ENCODE measurements at regions not wholly inside any gene's neighbourhood (a gene's known extent, or its start where the extent isn't known, plus 50 kb on each side); places are given as distances from the start of the nearest gene placed in this dataset.
"Not testable (repeated sequence)": the region's sequence is repeated elsewhere in the genome, so short reads cannot be mapped to it uniquely, and the experiment has no call there.

DNA sequence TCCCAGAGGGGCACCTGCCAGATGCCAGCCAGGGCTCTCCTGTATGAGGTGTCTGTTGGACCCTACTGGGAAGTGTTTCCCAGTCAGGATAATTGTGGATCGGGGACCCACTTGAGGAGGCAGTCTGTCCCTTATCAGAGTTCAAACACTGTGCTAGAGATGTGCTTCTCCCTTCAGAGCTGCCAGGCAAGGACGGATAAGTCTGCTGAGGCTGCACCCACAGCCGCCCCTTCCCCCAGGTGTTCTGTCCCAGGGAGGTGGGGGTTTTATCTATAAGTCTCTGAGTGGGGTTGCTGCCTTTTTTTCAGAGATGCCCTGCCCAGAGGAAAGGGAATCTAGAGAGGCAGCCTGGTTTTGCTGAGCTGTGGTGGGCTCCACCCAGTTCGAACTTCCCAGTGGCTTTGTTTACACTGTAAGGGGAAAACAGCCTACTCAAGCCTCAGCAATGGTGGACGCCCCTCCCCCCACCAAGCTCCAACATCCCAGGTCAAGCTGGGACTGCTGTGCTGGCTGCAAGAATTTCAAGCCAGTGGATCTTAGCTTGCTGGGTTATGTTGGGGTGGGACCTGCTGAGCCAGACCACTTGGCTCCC, 324.0 kb upstream of the SETBP1 start:
- no peak overlapping the region for H3K27ac ChIP-seq
- TF ChIP-seq ZFX (IDR thresholded peaks at IDR 0.05): no peak
- TF ChIP-seq, protein P1, sequence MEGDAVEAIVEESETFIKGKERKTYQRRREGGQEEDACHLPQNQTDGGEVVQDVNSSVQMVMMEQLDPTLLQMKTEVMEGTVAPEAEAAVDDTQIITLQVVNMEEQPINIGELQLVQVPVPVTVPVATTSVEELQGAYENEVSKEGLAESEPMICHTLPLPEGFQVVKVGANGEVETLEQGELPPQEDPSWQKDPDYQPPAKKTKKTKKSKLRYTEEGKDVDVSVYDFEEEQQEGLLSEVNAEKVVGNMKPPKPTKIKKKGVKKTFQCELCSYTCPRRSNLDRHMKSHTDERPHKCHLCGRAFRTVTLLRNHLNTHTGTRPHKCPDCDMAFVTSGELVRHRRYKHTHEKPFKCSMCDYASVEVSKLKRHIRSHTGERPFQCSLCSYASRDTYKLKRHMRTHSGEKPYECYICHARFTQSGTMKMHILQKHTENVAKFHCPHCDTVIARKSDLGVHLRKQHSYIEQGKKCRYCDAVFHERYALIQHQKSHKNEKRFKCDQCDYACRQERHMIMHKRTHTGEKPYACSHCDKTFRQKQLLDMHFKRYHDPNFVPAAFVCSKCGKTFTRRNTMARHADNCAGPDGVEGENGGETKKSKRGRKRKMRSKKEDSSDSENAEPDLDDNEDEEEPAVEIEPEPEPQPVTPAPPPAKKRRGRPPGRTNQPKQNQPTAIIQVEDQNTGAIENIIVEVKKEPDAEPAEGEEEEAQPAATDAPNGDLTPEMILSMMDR (conservative IDR thresholded peaks at IDR 0.05): no peak

DNA sequence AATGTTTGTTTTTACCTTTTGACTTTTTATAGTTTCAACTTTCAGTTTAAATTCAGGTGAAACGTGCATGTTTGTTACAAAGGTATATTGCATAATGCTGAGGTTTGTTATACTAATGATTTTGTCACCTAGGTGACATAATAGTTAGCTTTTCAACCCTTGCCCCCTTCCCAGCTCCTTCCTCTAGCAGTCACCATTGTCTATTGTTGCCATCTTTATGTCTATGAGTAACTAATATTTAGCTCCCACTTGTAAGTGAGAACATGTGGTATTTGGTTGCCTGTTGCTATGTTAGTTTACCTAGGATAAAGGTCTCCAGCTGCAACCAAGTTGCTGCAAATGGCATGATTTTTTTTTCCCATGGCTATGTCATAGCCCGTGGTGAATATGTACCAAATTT, 322.3 kb upstream of the SETBP1 start:
- no peak for TF ChIP-seq ZFX (IDR thresholded peaks at IDR 0.05)
- TF ChIP-seq, protein P1 (conservative IDR thresholded peaks at IDR 0.05): no peak
- H3K27ac ChIP-seq: no peak overlapping the region

DNA sequence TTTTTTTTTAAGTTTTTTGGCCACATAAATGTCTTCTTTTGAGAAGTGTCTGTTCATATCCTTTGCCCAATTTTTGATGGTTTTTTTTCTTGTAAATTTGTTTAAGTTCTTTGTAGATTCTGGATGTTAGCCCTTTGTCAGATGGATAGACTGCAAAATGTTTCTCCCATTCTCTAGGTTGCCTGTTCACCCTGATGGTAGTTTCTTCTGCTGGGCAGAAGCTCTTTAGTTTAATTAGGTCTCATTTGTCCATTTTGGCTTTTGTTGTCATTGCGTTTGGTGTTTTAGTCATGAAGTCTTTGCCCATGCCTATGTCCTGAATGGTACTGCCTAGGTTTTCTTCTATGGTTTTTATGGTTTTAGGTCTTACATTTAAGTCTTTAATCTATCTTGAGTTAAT, 320.9 kb upstream of the SETBP1 start:
- H3K27ac ChIP-seq: not testable (repeated sequence)

DNA sequence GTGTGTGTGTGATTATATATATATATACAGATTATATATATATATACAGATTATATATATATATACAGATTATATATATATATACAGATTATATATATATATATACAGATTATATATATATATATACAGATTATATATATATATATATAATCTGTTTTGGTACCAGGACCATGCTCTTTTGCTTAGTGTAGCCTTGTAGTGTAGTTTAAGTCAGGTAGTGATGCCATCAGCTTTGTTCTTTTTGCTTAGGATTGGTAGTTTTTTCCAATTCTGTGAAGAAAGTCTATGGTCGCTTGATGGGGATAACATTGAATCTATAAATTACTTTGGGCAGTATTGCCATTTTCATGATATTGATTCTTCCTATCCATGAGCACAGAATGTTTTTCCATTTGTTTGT, 318.5 kb upstream of the SETBP1 start:
- not testable (repeated sequence) for H3K27ac ChIP-seq

DNA sequence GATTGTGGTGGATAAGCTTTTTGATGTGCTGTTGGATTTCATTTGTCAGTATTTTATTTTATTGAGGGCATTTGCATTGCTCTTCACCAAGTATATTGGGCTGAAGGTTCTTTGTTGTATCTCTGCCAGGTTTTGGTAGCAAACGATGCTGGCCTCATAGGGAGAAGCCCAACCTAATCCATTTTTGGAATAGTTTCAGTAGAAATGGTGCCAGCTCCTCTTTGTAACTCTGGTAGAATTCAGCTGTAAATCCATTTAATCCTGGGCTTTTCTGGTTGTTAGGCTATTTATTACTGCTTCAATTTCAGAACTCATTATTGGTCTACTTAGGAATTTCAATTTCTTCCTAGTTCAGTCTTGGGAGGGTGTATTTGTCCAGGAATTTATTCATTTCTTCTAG, 309.8 kb upstream of the SETBP1 start:
- TF ChIP-seq ZFX (IDR thresholded peaks at IDR 0.05): no peak
- TF ChIP-seq, protein P1 (conservative IDR thresholded peaks at IDR 0.05): no peak
- H3K27ac ChIP-seq: no peak overlapping the region

DNA sequence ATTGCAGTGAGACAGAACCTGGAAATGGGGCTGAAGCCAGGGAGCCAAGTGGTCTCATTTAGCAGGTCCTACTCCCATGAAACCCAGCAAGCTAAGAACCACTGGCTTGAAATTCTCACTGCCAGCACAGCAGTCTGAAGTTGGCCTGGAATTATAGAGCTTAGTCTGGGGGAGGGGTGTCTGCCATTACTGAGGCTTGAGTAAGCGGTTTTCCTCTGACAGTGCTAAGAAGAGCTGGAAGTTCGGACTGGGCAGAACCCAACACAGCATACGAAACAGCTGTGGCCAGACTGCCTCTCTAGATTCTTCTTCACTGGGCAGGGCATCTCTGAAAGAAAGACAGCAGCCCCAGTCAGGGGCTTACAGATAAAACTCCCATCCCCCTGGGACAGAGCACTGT, 305.7 kb upstream of the SETBP1 start:
- TF ChIP-seq ZFX (IDR thresholded peaks at IDR 0.05): no peak
- TF ChIP-seq, protein P1 (conservative IDR thresholded peaks at IDR 0.05): no peak
- no peak overlapping the region for H3K27ac ChIP-seq

DNA sequence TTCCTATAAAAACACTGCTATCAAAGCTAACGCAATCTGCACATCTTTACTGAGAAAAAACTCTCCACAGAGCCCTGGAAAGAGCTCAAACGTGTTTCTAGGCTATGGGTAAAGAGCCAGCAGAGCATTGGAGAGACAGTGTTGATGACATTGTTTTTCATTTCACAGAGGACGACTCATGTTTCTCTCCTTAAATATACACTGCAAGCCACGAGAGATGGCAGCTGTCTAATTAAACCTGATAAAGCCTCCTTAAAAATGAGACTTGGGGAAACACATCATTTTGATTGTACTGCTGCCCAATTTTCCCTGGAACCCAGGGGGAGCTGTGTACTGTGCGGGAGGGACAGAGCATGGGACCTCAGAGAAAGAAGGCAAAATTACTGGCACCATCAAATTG, 294.3 kb upstream of the SETBP1 start:
- no peak overlapping the region for H3K27ac ChIP-seq
- TF ChIP-seq ZFX (IDR thresholded peaks at IDR 0.05): no peak
- TF ChIP-seq, protein P1 (conservative IDR thresholded peaks at IDR 0.05): no peak

DNA sequence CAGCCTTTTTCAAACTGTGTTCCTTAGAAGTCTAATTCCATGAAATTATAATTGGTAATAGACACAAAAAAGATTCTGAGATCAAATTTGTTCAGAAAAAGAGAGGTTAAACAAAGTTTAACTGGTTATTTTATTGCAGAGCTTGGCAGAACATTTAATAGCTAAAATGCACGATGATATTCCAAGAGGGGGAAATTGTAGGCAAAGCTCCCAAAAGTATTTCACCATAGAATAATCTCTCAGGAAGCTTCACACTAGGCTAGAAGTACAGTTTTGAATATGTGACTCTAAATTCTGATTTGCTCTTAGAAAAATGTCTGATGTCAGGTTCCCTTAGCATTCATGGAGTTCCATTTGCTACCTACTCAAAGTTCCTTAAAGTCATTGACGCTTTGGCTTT, 292.4 kb upstream of the SETBP1 start:
- H3K27ac ChIP-seq: no peak overlapping the region
- TF ChIP-seq, protein P1 (conservative IDR thresholded peaks at IDR 0.05): no peak

DNA sequence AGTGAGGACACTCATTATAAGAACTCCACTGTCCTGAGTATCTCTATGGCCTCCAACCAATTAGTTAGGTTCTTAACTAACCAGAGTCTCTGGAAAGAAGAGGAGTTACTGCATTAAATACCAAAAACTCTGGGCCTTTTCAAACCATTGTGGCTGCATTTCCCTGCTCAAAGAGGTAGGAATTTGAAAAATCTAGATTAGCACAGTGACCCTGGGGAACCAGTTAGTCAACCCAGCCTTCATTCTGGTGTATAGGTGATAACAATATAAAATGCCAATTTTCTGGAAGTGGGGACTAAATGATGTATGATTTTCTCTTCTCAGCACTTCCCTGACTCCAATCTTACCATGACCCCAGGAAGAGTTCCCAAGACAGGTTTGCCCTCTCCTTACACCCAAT, 287.8 kb upstream of the SETBP1 start:
- no peak for TF ChIP-seq ZFX (IDR thresholded peaks at IDR 0.05)
- TF ChIP-seq, protein P1 (conservative IDR thresholded peaks at IDR 0.05): no peak
- no peak overlapping the region for H3K27ac ChIP-seq
